HL-60 (cell line): ENCODE measurements at regions not wholly inside any gene's neighbourhood (a gene's known extent, or its start where the extent isn't known, plus 50 kb on each side); places are given as distances from the start of the nearest gene placed in this dataset.

Source experiments
- CTCF ChIP-seq: IDR thresholded peaks from one replicate; pipeline ENCODE4 v1.5.1; 2011; ENCODE audit warnings: low read length, control low read depth, inconsistent platforms; ENCODE audit not compliant: insufficient read depth
- POLR2AphosphoS5 ChIP-seq: IDR thresholded peaks from 2 replicates; pipeline ENCODE4 v1.6.1; 2012; ENCODE audit warnings: low read depth
- REST ChIP-seq: IDR thresholded peaks from 2 replicates; pipeline ENCODE4 v1.6.1; 2012; ENCODE audit warnings: low read depth; ENCODE audit not compliant: insufficient replicate concordance

- no peak for TF ChIP-seq CTCF
- no peak for TF ChIP-seq POLR2AphosphoS5
- no peak for TF ChIP-seq REST
These were observed 282.9 kb downstream of the DUSP6 start for GRCh38 chr12:89069431-89069830.
